ENCODE measurements at regions not wholly inside any gene's neighbourhood (a gene's known extent, or its start where the extent isn't known, plus 50 kb on each side); places are given as distances from the start of the nearest gene placed in this dataset.

DNA sequence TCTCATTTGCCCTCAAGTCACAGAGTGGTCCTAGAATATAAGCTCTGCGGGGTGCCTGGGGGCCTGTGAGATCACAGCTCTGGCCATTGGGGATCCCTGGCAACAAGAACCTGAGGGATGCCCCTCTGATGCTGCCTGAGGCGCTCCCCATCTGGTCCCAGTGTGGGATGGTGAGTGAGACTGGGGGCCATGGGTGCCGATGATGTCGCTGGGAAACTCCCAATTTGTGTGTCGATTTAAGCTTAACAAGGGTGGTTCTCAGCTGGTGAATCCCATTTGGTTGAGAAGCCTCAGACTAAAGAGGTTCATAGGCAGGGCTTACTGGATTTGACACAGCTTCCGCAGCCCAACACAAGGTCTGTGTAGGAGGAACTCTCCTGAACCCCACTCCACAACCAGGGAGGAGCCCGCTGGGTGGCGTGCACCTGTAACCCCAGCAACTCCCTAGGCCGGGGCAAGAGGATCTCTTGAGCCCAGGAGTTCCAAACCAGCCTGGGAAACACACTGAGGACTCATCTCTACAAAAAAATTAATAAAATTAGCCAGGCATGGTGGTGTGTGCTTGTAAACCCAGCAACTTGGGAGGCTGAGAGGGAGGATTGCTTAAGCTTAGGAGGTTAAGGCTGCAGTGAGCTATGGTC, 63.7 kb upstream of the SIAH1 start:
- TF ChIP-seq CTCF (IDR thresholded peaks at IDR 0.05) (no peak), POLR2A (IDR thresholded peaks at IDR 0.05) (no peak)
